GM19238 (cell line): ENCODE measurements at regions not wholly inside any gene's neighbourhood (a gene's known extent, or its start where the extent isn't known, plus 50 kb on each side); places are given as distances from the start of the nearest gene placed in this dataset.

Experiments
- DNase-seq: peaks from one replicate; pipeline ENCODE4 v3.0.0; 2011; ENCODE audit warnings: low spot score; ENCODE audit not compliant: insufficient read length

DNA sequence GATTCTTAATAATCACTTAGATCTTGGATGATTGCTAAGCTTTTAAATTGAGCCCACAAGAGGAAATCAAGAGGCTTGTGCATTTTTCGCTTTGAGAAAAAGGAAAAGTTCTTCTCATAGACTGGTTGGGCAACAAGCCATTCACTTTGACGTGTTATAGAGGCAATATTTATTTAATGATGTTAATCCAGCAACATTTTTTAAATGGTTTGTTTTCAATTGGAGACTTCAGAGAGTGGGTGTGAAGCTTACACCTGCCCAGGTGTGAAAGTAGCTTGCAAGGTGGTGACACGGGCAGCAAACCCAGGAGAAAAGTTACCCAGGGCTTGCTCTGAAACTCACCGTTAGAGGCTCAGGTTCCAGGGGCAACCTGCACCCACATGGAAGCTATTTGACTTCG is 858.9 kb downstream of the GALR1 start:
- DNase-seq = no peak

DNA sequence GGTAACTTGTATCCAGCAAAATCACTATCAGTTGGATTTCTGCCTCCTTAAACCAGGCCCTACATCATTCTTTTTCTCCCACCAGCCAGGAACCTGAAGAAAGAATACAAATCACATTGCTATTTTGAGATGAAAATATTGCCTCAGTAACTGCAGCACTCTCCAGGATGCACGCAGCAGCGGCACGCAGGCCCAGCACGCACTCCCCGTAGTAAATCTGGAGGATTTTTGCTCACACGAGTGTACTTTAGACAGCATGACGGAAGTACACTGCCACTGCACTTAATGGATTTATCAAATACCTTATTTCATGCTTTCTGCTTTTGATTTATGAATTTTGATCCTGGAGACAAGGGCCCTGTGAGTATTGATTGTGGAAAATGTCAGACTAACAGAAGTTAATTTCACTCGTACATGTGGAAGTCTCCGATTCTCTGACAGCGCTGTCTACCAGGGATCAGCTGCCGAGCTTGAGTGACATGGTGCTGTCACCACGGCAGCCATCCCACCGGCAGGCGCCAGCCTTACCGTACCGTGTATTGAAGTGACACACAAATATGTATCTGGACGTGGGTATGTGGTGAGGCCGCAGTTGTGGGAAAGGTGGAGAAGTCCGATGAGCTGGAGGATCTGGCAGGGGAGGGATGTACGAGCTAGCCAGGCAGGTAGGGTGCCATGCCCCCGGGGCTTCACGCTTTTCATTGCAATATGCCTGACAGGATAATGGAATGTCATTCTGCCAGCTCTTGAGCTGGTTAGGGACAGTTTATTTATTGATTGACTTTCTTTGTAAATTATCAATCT is 863.7 kb downstream of the GALR1 start:
- no peak for DNase-seq

DNA sequence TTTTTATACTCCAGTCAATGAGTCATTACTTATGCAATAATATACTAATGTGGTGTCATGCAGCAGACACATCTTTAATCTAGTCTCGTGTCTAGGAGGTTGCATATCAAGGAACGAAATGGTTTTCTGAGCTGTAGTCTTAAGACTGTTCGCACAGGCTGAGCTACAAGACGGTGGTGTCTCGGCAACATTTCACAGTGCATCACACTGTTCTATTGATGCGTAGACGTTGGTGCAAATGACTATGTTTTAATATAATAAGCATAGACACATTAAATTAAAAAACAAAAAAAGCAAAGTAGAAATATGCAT is 864.2 kb downstream of the GALR1 start:
- no peak for DNase-seq

DNA sequence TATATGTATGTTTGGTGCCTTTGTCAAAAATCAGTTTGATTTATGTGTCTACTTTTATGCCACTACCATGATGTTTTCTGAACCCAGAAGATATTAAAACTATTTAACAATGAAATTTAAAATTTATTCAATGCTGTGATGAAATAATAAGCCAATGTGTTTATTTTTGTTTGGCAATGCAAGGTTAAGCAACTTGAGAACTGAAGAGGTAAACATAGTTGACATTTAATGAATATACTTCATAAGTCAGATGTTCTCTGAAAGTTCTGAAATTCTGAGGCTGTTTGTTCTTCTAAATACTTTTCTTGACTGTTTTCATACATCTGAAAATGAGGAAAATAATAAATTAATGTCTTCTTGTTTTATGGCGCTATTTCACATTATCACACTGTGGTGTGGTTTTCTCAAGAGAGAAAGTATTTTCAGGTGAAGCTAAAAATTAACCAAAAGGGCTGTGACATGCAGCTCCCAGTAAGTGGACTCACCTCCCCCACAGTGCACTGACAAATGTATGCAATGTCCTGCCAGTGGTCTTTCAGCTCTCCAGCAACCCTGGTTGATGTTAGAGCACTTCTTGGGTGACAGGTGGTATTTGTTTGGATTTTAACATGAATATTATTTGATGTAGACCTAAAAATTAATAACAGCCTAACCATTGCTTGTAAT is 863.6 kb upstream of the SALL3 start:
- DNase-seq = no peak

DNA sequence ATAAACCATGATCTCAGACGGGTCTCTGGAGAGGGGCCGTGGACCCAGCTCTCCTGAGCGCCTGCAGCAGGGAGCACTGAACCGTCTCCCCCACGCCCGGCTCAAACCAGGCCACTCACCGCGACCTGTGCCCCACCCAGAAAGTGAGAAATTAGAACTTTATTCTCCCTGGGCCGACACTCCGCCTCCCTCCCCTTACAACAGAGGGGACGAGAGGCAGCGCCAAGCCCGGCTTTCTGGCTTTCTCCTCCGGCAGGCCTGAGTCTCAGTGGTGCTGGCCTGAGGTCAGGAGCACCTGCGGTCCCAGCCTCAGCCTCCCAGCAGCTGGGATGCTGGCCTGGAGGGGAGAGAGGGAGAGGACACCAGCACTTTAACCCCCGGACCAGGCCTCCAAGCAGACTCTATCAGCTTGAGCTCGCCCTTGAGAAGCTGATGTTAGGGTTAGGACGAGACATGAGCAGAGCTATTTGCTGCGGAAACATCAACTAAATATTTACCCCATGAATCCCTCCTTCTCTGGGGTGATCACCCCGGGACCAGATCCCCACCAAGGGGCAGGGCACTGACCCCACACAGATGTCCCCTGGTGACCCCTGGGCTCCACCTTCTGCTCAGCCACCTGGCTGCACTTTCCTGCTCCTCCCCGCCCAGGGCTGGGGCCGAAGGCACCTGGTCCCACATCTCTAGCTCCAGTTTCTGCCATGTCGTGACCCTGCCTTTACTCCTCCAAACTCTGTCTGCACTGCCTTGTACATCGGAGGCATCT is 856.3 kb upstream of the SALL3 start:
- DNase-seq = no peak

DNA sequence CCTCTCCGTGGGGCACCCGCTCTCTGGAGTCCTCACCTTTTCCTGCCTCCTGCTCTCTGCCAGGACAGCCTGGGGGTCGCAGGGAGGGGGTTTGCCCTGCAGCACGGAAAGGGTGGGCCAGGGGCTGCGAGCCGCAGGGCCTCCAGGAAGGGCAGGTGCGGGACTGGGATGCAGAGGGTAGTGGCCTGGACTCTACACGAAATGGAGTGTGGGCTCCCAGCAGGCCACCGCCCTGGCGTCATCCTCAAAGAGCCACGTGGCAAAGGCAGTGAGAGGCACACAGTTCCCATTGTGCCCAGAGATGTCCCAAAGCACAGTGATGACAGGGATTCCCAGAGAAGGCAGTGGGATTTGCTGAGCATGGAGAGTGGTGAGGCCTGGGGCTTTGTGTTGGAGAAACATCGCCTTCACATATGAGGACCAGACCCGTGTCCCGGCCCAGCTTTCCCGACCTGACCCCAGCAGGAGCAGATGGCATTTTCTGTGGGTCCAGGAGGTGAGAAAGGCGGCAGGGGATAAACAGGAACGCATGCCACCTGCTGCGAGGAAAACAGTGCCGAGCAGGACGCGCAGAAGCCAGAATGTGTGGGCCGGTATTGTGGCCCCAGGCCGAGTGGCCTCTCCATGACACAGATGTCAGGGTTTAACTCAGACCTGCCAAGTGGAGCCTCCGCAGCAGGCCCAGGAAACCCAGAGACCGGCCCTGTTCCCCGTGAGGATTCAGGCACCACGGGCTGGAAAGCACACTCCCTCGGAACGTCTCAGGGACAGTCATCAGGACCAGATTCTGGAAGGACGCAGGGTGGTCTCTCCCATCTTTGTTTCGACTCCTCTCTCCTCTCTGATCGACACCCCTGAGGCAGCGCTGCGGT is 855.5 kb upstream of the SALL3 start:
- DNase-seq = no peak

DNA sequence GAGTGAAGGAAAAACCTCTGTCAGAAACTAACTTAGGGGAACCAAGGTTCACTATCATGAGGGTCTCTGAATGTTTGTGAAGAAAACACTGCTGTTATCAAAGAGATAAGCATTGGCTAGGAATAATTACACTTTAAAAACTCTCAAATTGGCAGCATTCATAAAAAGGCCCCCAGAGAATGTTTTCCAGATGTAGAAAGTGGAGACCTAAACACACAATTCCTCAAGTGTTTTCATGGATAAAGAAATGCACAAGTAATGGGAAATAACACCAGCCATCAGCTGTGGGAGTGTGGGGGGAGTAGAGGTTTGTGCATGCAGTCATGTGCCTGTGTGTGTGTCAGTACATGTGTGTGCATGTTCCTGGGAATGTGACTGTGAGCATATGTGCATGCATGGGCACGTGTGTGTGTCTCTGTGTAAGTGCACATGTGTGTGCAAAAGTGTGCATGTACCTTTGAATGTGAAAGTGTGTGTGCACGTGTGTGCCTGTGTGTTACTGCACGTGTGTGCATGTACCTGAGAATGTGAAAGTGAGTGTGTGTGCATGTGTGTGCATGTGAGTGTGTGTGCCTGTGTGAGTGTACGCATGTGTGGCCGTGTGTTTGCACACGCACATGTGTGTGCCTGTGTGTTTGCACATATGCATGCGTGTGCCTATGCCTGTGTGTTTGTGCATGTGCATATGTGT is 854.3 kb upstream of the SALL3 start:
- DNase-seq = no peak

DNA sequence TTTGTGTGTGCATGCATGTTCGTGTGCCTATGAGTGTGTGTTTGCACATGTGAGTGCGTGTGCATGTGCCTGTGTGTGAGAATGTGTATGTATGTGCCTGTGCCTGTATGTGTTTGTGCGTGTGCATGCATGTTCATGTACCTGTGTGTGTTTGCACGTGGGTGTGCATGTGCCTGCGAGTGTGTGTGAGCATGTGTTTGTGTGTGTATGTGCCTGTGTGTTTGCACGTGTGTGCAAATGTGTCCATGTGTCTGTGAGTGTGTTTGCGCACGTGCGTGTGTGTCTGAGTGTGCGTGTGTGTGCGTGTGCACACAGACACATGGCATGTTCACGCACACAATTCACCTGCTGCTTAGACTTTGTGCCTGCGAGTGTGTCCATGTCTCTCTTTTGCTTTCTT is 853.5 kb upstream of the SALL3 start:
- DNase-seq = no peak

DNA sequence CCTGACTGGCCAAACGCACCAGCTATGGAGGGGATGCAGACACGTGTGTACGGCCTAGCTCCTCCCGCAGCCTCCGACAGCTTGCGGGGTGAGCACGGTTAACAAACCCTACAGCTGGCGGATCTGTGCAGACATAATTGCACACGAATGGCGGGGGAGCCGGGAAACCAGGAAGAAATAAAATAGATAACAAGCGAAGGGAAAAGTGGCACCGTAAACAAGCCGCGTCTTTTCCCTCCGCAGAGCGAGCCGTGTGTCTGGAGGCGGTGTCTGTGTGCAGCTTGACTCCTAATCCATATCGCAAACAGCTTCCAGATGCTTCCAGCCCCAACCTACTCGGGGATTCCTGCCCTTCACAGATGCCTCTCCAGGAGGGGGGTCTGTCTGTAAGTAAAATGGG is 853.1 kb upstream of the SALL3 start:
- no peak for DNase-seq

DNA sequence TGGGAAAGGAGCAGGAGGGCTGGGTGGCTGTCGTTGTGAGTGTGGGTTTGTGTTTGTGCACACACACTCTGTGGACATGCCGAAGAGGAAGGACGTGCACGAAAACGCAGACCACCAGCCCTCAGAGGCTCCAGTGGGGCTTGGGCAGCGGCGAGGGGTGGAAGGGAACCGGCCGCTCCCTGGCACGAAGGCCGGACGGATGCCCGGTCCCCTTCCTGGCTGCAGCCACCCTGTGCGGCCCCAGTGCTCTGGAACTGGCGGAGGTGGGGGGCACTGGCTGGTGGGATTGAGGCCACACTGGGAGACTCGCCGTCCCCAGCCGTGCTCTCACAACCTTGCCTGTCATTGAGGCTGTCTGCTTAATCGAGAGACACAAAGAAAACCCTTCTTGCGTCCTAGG is 852.6 kb upstream of the SALL3 start:
- no peak for DNase-seq

DNA sequence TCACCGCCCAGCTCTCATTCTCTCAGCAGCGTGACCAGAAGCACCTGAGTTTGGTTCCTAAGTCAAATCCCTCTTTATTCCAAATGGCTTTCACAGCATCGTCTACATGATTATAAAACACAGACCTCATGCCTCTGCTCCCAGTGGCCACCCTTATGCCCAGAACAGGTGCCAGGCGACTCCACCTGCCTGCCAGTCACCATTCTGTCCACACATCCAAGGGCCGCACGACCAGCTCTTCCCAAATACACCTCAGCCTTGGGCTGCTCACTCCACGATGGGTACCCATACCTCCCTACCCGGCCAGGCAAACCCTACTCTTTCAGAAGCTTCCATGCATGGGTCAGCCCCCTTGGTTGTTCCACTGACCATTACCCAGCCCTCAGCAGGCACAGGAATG is 851.6 kb upstream of the SALL3 start:
- no peak for DNase-seq

DNA sequence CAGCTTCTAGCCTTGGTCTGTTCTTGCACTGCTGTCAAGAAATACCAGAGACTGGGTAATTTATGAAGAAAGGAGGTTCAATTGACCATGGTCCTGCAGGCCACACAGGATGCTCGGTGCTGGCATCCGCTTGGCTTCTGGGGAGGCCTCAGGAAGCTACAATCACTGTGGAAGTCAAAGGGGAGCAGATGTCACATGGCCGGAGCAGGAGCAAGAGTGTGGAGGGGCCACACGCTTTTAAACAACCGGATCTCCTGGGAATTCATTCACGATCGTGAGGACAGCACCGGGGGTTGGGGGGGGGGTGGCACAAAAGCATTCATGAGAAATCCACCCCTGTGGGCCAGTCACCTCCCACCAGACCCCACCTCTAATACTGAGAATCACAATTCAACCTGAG is 850.4 kb upstream of the SALL3 start:
- DNase-seq = no peak

DNA sequence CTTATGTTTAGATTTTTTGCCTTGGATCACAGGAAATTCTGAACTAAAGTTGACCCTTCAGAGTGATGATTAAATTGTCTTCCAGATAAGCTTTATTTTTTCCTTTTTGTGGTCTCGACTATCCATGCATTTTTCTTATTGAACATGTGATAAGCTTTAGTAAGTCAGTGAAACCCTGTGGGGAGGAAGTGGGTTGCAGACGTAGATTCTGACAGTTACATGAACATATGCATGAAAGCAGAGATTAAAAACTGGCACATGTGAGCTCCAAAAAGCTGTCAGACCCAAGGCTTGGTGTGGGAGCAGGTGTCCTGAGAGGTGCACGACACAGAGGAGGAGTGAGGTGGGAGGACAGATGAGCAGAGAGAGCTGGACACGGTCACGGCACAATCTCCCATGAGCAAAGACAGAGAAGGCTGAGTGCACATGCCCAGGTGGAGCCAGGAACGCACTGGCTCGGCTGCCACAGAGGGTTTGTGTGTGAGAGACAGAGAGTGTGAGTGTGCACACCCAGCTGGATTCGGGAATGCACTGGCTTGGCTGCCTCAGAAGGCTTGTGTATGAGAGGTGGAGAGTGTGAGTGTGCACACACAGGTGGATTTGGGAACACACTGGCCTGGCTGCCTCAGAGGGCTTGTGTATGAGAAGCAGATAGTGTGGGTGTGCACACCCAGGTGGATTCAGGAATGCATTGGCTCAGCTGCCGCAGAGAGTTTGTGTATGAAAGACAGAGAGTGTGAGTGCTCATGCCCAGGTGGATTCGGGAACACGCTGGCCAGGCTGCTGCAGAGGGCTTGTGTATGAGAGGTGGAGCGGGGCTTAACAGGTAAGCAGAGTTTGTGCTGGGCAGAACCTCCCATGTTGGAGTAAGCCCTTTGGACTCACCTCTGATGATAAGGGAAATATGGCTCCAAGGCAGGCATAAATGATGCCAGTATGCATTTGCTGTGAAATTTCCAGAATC is 849.1 kb upstream of the SALL3 start:
- no peak for DNase-seq

DNA sequence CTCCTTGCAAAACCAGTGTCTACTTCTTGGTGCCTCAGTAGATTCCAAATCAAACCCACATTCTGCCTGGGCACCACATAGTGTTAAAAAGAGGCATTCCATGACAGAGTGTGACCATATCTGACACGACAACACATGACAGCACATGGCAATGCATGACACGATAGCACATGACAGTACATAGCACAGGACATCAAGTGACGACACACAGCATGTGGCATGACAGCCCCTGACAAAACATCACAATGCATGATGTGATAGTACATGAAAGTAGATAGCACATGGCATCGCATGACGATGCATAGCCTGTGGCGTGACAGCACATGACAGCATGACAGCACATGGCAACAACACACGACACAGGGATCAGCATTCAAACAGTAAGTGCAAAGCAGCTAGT is 845.9 kb upstream of the SALL3 start:
- DNase-seq = no peak

DNA sequence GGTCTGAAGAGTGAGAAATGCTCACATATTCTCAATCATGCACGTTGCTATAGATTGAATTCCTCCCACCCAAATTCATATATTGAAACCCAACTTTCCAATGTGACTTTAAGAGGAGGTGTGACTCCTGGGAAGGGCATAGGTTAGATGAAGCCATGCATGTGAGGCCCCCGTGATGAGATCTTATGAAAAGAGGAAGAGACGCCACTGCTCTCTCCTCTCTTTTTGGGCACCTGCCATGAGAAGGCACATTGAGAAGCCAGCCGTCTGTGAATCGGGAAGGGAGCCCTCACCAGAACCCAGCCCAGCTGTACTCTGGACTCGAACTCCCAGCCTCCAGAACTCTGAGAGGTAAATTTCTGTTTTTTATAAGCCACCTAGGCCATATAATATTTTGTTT is 842.6 kb upstream of the SALL3 start:
- no peak for DNase-seq

DNA sequence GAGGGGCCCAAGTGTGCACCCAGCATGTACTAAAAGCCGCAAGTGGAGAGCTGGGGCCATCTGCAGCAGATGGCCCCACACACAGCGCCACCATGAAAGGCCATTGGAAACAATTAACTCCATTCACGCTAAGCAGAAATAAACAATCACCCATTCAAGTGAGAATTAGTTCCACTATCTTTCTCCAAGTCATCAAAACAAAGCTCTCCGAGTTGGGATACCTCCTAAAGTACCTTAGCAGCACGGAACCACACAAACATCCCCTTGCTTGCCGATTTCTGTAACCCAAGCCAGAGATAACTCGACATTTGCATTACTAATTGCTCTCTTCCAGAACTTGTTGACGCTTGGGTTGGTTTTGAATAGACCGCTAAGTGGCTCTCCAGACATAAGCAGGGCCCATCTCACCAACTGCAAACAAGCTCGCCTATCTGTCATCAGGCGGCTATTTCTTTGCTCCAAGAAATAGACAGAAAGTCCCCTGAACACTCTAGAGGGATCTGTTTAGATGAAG is 840.6 kb upstream of the SALL3 start:
- DNase-seq = no peak

DNA sequence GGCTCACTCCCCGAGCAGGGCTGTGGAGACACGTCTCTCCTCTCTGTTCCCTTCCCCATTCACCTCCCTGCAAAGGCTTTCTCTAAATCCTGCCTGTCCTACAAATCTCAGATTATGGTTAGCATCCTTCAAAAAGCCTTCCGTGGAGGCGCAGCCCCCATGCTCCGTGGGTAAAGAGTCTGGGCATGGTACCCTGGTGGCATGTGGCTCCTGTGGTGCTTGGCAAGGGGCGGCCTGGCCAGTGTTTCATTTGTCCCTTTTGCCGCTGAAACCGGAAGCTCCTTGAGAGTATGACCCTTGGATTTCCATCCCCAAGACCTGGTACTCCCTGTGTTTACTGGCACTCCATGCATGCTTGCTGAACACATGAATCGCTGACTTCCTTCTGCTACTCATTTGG is 839.3 kb upstream of the SALL3 start:
- no peak for DNase-seq

DNA sequence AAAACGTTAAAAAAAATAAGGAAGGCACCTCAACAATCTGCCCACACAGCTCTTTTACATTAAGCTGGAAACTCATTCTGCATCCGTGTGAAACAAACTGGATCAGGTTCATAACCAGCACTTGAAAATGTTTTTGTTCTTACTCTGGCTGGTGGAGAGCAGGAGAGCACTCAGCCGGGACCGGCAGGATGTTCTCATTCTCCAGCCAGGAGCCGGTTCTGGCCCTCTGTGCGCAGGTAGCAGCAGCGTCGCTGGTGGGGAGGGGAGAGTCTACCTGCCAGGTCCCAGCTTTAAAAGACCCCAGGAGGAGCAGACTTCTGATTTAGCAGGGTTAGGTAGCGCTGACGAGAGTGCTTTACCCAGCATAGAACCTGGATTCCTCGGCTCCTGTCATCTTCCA is 834.9 kb upstream of the SALL3 start:
- DNase-seq = no peak

DNA sequence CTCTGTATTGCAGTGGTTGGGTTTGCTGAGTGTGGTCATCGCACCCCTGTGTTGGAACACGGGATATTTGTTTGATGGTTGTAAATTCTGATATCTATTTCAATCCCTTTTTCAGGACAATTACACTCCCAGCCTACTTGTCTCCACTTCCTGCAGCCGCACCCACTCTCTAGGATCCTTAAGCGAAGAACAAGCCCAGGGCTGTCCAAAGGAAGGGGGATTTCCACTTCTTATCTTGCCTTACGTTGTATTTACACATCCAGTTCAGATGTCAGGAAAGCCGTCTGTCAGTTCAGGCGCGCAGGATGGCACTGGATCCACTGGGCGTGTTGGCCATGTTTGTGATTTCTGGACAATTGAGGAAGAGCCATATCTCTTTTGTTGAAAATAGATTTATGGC is 834.5 kb upstream of the SALL3 start:
- no peak for DNase-seq
